ENCODE measurements at regions not wholly inside any gene's neighbourhood (a gene's known extent, or its start where the extent isn't known, plus 50 kb on each side); places are given as distances from the start of the nearest gene placed in this dataset.

- Histone ChIP-seq H3K9ac (ENCODE audit: low read length) (no peak overlapping the region), H2AFZ (ENCODE audit: low read length) (no peak overlapping the region), H4K20me1 (ENCODE audit: insufficient read depth, low read length) (no peaks in the 10 kb centered on the region), H3K27ac (ENCODE audit: low read depth, low read length, poor library complexity, severe bottlenecking) (no peak overlapping the region), H3F3A (ENCODE audit: insufficient read depth, low read length) (no peaks in the 10 kb centered on the region), H3K4me3 (ENCODE audit: low read depth, low read length, poor library complexity, severe bottlenecking) (no peak overlapping the region), H3K9me2 (ENCODE audit: low read depth, low read length) (no peaks in the 10 kb centered on the region), H3K36me3 (ENCODE audit: insufficient read depth, low read length) (no peaks in the 10 kb centered on the region), H3K4me2 (ENCODE audit: low read length) (no peak overlapping the region), H3K4me1 (ENCODE audit: insufficient read depth, low read length, severe bottlenecking) (no peaks in the 10 kb centered on the region), H3K27me3 (ENCODE audit: insufficient read depth, low read length) (no peaks in the 10 kb centered on the region), H3K79me2 (ENCODE audit: insufficient read depth, low read length) (no peaks in the 10 kb centered on the region), H3K9me3 (ENCODE audit: low read length) (no peaks in the 10 kb centered on the region)
- no peak for TF ChIP-seq EZH2 (IDR thresholded peaks at IDR 0.05; ENCODE audit: borderline replicate concordance, low read length)
- no peak for TF ChIP-seq CTCF (IDR thresholded peaks at IDR 0.05; ENCODE audit: low read length)
Observed at GRCh38 chr6:4300917-4301316, 165.5 kb upstream of the ECI2 start.

- Histone ChIP-seq H3K27ac (ENCODE audit: low read depth, low read length, poor library complexity, severe bottlenecking) (no peak overlapping the region), H4K20me1 (ENCODE audit: insufficient read depth, low read length) (no peaks in the 10 kb centered on the region), H3K4me1 (ENCODE audit: insufficient read depth, low read length, severe bottlenecking) (no peaks in the 10 kb centered on the region), H3K9ac (ENCODE audit: low read length) (no peak overlapping the region), H3K9me3 (ENCODE audit: low read length) (no peaks in the 10 kb centered on the region), H3K9me2 (ENCODE audit: low read depth, low read length) (no peaks in the 10 kb centered on the region), H2AFZ (ENCODE audit: low read length) (no peak overlapping the region), H3K27me3 (ENCODE audit: insufficient read depth, low read length) (no peaks in the 10 kb centered on the region), H3K79me2 (ENCODE audit: insufficient read depth, low read length) (no peaks in the 10 kb centered on the region), H3K36me3 (ENCODE audit: insufficient read depth, low read length) (no peaks in the 10 kb centered on the region), H3K4me3 (ENCODE audit: low read depth, low read length, poor library complexity, severe bottlenecking) (no peak overlapping the region), H3K4me2 (ENCODE audit: low read length) (no peak overlapping the region), H3F3A (ENCODE audit: insufficient read depth, low read length) (no peaks in the 10 kb centered on the region)
- TF ChIP-seq EZH2 (IDR thresholded peaks at IDR 0.05; ENCODE audit: borderline replicate concordance, low read length) (no peak), CTCF (IDR thresholded peaks at IDR 0.05; ENCODE audit: low read length) (no peak)
Observed at GRCh38 chr6:4299476-4299875, 164.1 kb upstream of the ECI2 start.

- H3K9me2 ChIP-seq (ENCODE audit: low read depth, low read length): no peaks in the 10 kb centered on the region
- no peak overlapping the region for H2AFZ ChIP-seq (ENCODE audit: low read length)
- H3K27me3 ChIP-seq (ENCODE audit: insufficient read depth, low read length): no peaks in the 10 kb centered on the region
- no peaks in the 10 kb centered on the region for H3K36me3 ChIP-seq (ENCODE audit: insufficient read depth, low read length)
- no peak for TF ChIP-seq CTCF (IDR thresholded peaks at IDR 0.05; ENCODE audit: low read length)
- no peak for TF ChIP-seq EZH2 (IDR thresholded peaks at IDR 0.05; ENCODE audit: borderline replicate concordance, low read length)
- H3K9ac ChIP-seq (ENCODE audit: low read length): no peak overlapping the region
- H3K4me2 ChIP-seq (ENCODE audit: low read length): no peak overlapping the region
- no peak overlapping the region for H3K4me3 ChIP-seq (ENCODE audit: low read depth, low read length, poor library complexity, severe bottlenecking)
- no peaks in the 10 kb centered on the region for H3F3A ChIP-seq (ENCODE audit: insufficient read depth, low read length)
- H3K79me2 ChIP-seq (ENCODE audit: insufficient read depth, low read length): no peaks in the 10 kb centered on the region
- H3K27ac ChIP-seq (ENCODE audit: low read depth, low read length, poor library complexity, severe bottlenecking): no peak overlapping the region
- no peaks in the 10 kb centered on the region for H4K20me1 ChIP-seq (ENCODE audit: insufficient read depth, low read length)
- H3K4me1 ChIP-seq (ENCODE audit: insufficient read depth, low read length, severe bottlenecking): no peaks in the 10 kb centered on the region
- no peaks in the 10 kb centered on the region for H3K9me3 ChIP-seq (ENCODE audit: low read length)
Observed at GRCh38 chr6:4297348-4297747, 162.0 kb upstream of the ECI2 start.

All from OCI-LY1 (cell line).